ENCODE measurements at regions not wholly inside any gene's neighbourhood (a gene's known extent, or its start where the extent isn't known, plus 50 kb on each side); places are given as distances from the start of the nearest gene placed in this dataset.

GRCh38 chr9:28770226-28770625 is 1196.9 kb upstream of the C9orf72 start:
- TF ChIP-seq CTCF (conservative IDR thresholded peaks at IDR 0.05; ENCODE audit: low read length) (no peak), EZH2phosphoT487 (IDR thresholded peaks at IDR 0.05; ENCODE audit: borderline replicate concordance) (no peak)

Measured in Loucy (cell line).